Stimulated activated naive CD8-positive, alpha-beta T cell treated with anti-CD3 and anti-CD28 coated beads, Interleukin-15, amount 100 ng/mL, for 72 hours (primary cell): ENCODE measurements at regions not wholly inside any gene's neighbourhood (a gene's known extent, or its start where the extent isn't known, plus 50 kb on each side); places are given as distances from the start of the nearest gene placed in this dataset.

Source experiments
- ATAC-seq: fragments of 150-1000 bp; cut with Tn5 transposase; 2 replicates; pipeline ENCODE4 v1.10.0; 2021; ENCODE audit warnings: mild to moderate bottlenecking, moderate library complexity
- DNase-seq, 2 donors: peaks; one replicate each; pipeline ENCODE4 v3.0.0; 2021 to 2022
- H3K27ac Mint-ChIP-seq, 2 donors: one replicate each; pipeline ENCODE4 v1.8.0; 2022; ENCODE audit warnings: mild to moderate bottlenecking in 2 of 2, mixed read lengths in 2 of 2, moderate library complexity in 2 of 2
- H3K27me3 Mint-ChIP-seq: one replicate; pipeline ENCODE4 v1.8.0; 2022; ENCODE audit warnings: mixed read lengths
- H3K4me1 Mint-ChIP-seq: one replicate; pipeline ENCODE4 v1.8.0; 2022; ENCODE audit warnings: mild to moderate bottlenecking, mixed read lengths
- H3K4me3 Mint-ChIP-seq, 2 donors: one replicate each; pipeline ENCODE4 v1.8.0; 2022; ENCODE audit warnings: mild to moderate bottlenecking in 2 of 2, mixed read lengths in 2 of 2, moderate library complexity in 1 of 2
- H3K9me3 Mint-ChIP-seq, 2 donors: one replicate each; pipeline ENCODE4 v1.8.0; 2022; ENCODE audit warnings: mixed read lengths in 2 of 2

- H3K9me3 Mint-ChIP-seq = no peaks in the 10 kb centered on the region
- no peak for ATAC-seq
- H3K27me3 Mint-ChIP-seq = peaks cover 14% of the 10 kb centered on the region
- no peak overlapping the region for H3K27ac Mint-ChIP-seq
- DNase-seq = no peak
- no peaks in the 10 kb centered on the region for H3K4me1 Mint-ChIP-seq
- H3K4me3 Mint-ChIP-seq = no peak overlapping the region
Observed at GRCh38 chr9:90559075-90560073, 83.2 kb downstream of the DIRAS2 start.
